NCI-H82 treated with DMSO at 0.1 percent for 48 hours (cell line): ENCODE measurements at regions not wholly inside any gene's neighbourhood (a gene's known extent, or its start where the extent isn't known, plus 50 kb on each side); places are given as distances from the start of the nearest gene placed in this dataset.

ENCODE experiments used
- DNase-seq: peaks from one replicate; lab custom pipeline; 2025; ENCODE audit not compliant: unreplicated experiment; lab: John Stamatoyannopoulos, UW

- DNase-seq: no peak
Observed at GRCh38 chr6:14742680-14743079, 503.2 kb upstream of the JARID2 start.

GRCh38 chr6:14743144-14743473 lies 502.8 kb upstream of the JARID2 start:
- no peak for DNase-seq

DNA sequence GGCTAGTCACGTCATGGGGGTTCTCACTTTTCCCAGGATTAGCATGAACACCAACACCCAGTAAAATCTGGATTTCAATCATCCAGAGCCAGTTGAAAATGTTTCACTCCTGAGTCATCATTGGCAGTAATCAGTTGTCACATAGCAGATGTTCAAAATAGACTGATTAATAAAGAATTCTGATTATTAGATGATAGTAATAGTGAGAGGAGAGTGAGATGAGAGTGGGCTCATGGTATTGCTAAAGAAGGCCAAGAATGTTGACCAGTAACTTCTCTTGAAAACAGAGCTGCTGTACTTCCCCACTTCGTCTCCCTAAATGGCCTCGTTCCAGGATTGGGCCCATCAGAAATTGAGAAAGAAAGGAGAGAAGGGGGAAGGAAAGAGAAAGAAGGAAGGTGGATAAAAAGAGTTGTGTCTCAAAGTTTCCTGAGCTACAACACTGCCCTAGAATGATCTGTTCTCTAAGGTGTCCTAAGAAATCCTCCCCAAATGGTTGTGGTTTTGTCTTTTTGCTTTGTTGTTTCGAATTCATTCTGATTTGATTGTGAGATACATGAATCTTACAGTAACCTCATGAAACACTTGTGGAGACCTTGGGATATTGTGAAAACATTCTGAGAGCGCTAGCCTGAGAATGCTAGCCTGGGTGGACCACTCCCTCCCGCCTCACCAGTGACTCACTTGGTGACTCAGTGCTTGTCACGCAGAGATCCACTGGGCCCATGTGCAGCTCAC lies 502.2 kb upstream of the JARID2 start:
- DNase-seq: no peak

DNA sequence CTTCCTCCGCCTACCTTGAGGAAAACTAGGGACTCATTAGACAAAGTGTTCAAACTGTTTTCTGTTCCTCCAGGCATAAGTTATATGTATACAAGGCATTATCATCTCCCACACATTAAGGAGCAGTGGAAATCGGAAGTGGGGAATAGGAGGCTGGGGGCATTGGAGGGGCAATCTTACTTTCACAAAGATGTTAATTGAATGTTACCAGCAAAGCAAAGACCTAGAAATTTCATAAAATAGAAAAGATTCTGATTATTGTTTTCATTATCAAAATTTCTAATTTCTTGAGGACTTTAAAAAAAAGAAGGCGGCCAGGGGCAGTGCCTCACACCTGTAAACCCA lies 501.7 kb upstream of the JARID2 start:
- DNase-seq: no peak

DNA sequence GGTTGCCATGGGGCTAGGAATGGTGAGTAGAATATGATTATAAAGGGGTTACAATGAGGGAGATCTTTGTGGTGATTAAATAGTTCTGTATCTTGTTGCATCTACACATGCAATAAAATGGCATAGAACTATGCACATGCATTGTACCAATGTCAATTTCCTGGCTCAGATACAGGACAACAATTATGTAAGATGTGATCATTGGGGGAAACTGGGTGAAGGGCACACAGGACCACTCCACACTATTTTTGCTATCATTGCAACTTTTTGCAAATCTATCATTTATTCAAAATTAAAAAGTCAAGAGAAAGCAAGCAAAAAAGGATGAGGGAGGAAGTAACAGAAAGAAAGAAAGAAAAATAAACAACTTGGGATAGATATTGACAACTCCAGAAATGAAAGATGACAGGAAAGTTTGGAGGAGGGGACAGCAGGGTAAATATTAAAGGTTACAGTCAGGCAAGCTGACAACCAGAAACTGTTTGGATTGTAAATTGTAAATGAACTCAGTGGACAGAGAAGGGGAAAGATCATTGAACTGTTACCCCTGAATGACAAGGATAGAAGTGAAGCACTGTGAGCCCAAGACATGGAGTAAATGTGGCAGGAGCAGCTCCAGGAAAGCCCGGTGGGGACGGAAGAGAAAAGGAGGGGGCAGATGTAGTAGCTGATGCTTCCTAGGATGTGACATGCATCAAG lies 499.6 kb upstream of the JARID2 start:
- DNase-seq: no peak

DNA sequence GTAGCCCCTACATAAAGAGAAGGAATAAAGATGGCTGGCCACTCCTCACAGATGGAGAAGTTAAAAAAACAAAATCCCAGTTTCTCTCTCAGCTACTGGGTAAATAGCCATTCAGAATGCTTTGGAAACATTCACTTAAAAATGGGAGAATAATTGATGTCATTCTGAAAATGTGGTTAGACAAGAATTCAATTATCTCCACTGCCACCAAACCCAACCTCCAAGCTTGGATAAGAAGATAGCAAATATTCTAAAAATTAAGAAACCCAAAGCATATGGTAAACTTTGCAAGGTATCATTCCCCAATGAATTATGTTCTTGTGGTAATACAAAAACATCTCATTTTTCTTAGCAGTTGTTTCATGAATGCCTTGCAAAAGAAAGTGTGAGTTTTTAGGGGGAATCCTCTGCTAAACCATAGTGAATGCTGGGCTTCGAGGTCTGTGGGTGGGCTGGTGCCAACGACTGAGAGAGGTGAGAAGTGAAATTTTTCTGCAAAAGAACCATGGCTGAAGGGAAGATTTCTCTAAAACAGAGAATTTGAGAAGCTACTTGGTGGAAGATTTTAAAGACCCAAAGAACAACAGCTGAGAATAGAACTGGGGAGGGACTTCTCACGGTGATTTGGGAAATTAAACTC lies 497.9 kb upstream of the JARID2 start:
- DNase-seq: no peak

DNA sequence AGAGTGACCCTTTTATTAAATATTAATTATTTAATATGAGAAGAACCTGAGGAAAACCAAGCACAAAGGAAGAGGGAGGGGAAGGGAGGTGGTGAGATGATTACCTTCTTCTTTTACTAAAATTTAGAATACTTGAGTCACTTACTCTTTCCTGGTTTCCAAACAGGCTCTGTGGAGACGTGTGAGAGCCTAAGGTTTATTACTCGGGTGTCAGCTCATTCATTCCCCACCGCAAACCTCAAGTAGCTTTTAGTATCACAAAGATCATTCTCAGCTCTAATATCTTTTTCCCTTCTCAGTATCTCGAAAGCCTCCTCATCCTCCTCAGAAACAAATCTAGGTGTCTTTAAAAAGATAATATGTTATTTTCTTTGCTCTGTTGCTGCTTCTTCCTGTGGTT lies 497.2 kb upstream of the JARID2 start:
- DNase-seq: no peak

DNA sequence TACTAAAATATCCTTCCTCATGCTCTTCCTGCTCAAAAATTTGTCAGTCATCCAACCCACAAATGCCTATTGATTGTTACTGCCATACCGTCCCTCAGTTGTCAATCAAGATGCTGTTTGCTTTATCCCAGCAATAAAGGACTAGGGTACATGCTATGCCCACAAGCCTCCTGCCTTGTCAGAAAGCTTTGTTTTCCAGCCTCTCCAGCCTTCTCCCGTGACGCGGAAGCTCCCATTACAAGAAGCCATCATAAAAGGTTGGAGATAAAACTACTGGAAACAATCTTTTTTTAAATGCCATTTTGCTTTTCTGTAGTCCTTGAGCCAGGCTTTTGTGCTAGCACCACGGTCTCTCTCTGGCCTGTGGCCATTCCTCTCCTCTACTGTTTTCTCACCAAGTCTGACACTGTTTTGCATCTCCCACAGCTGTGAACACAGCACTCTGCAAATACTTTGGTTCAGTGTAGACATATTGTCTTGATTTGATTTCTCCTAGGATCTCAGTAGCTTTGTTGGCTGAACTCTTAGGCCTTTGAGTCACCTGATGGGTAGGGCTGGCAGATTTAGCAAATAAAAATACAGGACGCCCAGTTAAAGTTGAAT lies 495.7 kb upstream of the JARID2 start:
- no peak for DNase-seq

DNA sequence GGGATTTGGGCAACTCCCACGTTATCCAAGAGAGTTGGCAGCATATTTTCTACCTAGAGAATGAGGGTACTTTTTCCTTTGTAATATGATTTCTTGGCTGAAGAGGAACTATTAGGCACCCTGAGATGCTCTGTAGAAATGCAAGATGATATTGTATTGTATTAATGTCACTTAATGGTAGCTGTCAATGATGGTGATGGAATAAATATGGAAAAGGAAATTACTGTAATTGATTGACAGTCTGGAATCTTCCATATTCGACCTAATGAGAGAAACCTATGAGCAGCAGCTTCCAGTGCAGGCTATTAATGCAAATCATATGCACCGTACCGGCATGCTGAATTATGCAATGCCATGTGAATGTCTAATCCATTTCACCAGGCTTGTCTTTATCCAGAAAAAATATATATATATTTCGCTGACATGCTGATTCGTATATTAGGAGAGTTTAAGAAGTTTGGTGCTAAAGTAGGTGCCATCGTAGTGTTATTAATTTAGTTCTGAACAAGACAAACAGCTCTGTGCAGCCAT lies 494.2 kb upstream of the JARID2 start:
- no peak for DNase-seq

DNA sequence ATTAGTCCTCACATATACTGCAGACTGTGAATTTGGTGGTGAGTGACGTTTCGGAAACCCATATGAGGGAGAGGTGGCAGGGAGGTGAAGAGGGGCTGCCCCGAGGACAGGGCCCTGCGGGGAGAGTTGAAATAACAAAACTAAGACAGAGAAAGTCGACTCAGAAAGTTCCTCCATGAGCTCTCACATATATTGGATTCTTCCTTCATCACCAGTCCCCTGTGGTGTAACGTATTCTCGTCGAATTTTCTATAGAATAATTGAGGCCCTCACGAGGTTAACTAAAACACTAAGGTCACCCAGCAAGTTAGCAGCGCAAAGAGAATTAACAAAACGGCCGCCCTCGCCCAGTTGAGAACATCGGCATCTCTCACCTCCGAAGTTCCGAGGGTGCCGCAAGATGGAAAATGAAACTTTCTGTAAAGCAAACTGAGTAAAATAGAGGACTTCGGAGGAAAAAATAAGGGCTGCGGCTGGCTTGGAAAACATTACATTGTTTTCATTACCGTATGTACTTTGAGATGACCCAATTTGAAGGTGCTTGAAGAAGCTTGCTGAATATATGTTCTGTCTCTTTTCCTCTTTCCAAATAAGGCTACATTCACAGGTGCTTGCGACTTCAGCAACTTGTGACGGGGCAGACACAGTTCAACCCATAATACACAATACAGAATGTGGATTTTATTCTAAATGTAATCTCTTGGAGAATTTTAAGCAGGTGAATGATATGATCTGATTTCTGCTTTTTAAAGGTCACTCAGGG lies 490.9 kb upstream of the JARID2 start:
- no peak for DNase-seq

- DNase-seq: no peak
Observed at GRCh38 chr6:14756340-14756739, 489.5 kb upstream of the JARID2 start.

GRCh38 chr6:14757014-14757413 lies 488.9 kb upstream of the JARID2 start:
- no peak for DNase-seq

GRCh38 chr6:14757418-14757817 lies 488.5 kb upstream of the JARID2 start:
- DNase-seq: no peak

DNA sequence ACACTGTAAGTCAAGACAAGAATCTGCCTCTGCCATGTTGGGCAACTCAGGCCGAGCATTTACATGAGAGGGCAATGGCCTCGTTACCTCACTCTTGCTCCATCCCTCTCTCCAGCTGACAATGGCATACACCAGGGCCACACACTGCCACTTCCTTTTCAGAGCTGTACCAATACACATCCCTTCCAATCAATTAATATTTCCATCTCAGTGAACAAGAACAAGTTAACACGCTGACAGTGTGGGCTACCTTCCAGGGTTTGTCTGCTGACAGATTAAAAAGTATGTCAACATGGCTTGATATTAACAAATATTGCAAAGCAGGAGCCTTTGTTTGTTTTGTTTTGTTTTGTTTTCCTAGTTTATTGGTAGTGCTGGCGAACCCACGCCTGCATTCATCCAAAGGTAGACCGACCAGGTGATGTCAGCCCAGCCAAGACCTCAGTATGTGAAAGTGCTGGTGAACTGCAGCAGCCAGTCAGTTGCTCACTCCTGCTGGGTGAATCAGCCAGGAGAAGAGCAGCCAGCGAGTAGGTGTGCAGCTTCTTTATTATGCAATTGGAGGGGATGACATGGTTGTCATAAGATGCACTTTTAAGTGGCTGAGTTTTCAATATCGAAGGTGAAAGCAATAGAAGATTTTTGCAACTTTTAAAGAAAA lies 487.3 kb upstream of the JARID2 start:
- DNase-seq: no peak

DNA sequence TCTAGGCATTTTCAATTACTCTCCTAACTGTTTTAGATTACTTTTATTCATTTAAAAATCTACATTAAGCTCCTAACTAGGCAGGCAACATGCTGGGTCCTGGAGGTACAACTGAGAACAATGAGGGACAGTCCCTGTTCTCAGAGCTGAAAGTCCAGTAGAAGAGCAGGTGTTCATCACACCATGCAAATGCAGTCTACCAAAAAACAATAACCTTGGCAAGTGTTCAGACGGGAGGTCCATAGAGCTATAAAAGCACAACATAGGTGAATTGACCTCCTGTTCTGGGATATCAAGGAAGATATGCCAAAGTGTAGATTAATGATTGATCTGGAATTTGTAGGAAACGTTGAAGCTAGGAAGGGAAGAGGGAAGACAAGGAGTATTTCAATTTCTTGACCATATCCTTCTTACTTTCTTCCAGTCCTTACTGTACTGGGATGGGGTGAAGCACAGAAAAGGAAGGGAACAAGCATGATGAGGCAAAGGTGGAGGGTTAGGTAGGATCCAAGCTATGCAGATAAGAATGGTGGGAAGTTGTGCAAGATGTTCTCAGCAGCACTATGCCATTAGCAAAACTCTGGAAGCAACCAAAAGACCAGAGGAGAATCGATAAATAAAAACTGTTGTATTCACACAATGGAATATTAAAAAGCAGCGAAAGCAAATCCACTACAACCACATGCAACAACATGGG lies 485.7 kb upstream of the JARID2 start:
- no peak for DNase-seq

GRCh38 chr6:14762077-14762476 lies 483.8 kb upstream of the JARID2 start:
- no peak for DNase-seq

DNA sequence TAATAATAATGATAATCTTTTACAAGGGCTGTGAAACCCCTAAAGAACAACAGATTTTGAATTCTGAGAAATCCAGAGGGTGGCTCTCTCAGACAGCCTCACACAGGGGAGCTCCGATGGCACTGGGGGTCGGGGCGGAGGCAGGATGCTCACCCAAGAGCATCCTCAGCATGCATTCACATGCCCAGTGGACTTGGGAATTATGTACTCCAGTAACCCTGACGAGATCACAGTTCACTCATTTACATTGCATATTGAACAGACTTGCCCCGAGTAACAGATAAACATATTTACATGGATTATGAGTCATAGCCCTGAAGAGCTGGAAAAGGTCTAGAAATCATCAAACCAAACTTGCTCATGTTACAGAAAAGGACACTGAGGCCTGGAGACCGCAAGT lies 482.7 kb upstream of the JARID2 start:
- no peak for DNase-seq

DNA sequence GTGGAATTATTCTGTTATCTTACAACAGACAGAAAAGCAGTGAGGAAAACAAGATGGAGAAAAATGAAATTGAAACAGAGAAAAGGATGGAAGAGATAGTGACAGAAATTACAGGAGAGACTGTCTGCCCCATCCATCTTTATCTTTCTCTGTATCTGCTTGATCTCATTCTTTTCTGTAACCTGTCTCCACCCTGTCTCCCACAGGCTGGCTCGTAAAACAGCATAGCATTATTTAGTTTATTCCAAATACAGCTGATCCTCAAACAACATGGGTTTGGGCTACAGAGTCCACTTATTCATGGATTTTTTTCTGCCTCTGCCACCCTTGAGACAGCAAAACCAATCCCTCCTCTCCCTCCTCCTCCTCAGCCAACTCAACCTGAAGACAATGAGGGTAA lies 482.3 kb upstream of the JARID2 start:
- DNase-seq: no peak

DNA sequence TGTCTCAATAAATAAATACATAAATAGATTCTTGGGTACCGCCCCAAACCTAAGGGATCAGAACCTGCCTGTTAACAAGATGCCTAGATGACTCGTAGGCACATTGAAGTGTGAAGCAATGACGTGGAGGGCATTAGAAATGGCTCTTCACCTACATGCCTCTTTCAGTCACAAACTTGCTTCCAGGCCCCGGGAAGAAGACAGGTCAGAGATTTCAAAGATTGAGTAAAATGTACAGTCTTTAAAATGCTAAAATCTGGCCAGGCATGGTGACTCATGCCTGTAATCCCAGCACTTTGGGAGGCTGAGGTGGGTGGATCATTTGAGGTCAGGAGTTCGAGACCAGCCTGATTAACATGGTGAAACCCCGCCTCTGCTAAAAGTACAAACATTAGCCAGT lies 480.8 kb upstream of the JARID2 start:
- DNase-seq: no peak
